IMR-90 (cell line): ENCODE measurements at regions not wholly inside any gene's neighbourhood (a gene's known extent, or its start where the extent isn't known, plus 50 kb on each side); places are given as distances from the start of the nearest gene placed in this dataset.

Source experiments
- FOS ChIP-seq: fragments of 150-350 bp; IDR thresholded peaks from 2 replicates; pipeline ENCODE4 v1.6.1; 2016; ENCODE audit warnings: low read depth, low read length
- MAFK ChIP-seq: IDR thresholded peaks from 2 replicates; pipeline ENCODE4 v1.6.1; 2012; ENCODE audit warnings: low read depth, low read length, improper control_type of control experiment
- MXI1 ChIP-seq: IDR thresholded peaks from 2 replicates; pipeline ENCODE4 v1.6.1; 2012; ENCODE audit warnings: low read depth, mild to moderate bottlenecking, low read length, moderate library complexity, borderline replicate concordance
- POLR2A ChIP-seq: IDR thresholded peaks from 2 replicates; pipeline ENCODE4 v1.6.1; 2012; ENCODE audit warnings: mild to moderate bottlenecking, low read depth, low read length
- RAD21 ChIP-seq: IDR thresholded peaks from 2 replicates; pipeline ENCODE4 v1.6.1; 2012; ENCODE audit warnings: low read length, improper control_type of control experiment
- SMC3 ChIP-seq: fragments of 150-350 bp; IDR thresholded peaks from 2 replicates; pipeline ENCODE4 v1.6.1; 2016; ENCODE audit warnings: low read depth, mild to moderate bottlenecking, antibody characterized with exemption, low read length, moderate library complexity
- TF ChIP-seq, protein P1 (sequence below): conservative IDR thresholded peaks from 2 replicates; pipeline ENCODE4 v1.5.1; 2012; ENCODE audit warnings: mild to moderate bottlenecking, low read depth, low read length, improper control_type of control experiment

DNA sequence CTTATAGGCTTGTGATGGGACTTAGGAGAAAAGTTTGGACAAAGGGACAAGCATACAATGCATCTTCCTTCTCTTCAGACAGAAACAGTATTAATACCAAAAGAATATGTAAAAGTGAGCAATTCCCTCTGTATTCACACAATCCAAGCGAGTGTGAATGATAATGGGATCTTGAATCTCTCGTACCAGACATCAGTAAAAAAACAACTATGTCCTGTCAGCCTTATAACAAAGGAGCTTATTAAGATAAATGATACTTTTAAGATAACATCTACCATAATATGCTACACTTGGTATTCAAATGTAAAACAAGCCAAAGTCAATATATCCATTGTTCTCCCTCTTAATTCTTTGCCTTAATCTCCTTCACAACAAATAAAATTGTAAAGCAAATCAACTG is 288.6 kb upstream of the CNTN6 start:
- TF ChIP-seq, protein P1, sequence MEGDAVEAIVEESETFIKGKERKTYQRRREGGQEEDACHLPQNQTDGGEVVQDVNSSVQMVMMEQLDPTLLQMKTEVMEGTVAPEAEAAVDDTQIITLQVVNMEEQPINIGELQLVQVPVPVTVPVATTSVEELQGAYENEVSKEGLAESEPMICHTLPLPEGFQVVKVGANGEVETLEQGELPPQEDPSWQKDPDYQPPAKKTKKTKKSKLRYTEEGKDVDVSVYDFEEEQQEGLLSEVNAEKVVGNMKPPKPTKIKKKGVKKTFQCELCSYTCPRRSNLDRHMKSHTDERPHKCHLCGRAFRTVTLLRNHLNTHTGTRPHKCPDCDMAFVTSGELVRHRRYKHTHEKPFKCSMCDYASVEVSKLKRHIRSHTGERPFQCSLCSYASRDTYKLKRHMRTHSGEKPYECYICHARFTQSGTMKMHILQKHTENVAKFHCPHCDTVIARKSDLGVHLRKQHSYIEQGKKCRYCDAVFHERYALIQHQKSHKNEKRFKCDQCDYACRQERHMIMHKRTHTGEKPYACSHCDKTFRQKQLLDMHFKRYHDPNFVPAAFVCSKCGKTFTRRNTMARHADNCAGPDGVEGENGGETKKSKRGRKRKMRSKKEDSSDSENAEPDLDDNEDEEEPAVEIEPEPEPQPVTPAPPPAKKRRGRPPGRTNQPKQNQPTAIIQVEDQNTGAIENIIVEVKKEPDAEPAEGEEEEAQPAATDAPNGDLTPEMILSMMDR = no peak
- TF ChIP-seq POLR2A = no peak
- no peak for TF ChIP-seq RAD21
- no peak for TF ChIP-seq MAFK
- no peak for TF ChIP-seq MXI1
- TF ChIP-seq SMC3 = no peak
- TF ChIP-seq FOS = no peak
